Tibial artery (tissue), 4 donors: ENCODE measurements at regions not wholly inside any gene's neighbourhood (a gene's known extent, or its start where the extent isn't known, plus 50 kb on each side); places are given as distances from the start of the nearest gene placed in this dataset.

Experiments
- DNase-seq, 2 donors: peaks; one replicate each; pipeline ENCODE4 v3.0.0-alpha.2; 2019
- H3K27ac ChIP-seq, 2 donors: fragments of 200-600 bp; sonication (generic) in 1 of 2; 1 replicate in 1 of 2; 2 replicates in 1 of 2; pipeline ENCODE4 v1.5.1; 2018 to 2019; ENCODE audit warnings: mild to moderate bottlenecking in 1 of 2
- H3K27me3 ChIP-seq, 2 donors: fragments of 200-600 bp; sonication (generic) in 1 of 2; one replicate each; pipeline versions ENCODE4 v1.5.1 to v1.6.0; 2016 to 2019
- H3K36me3 ChIP-seq, 3 donors: fragments of 200-600 bp; sonication (generic) in 2 of 3; one replicate each; pipeline ENCODE4 v1.5.1; 2016 to 2019; ENCODE audit warnings: mild to moderate bottlenecking in 2 of 3
- H3K4me1 ChIP-seq, 4 donors: fragments of 200-600 bp; sonication (generic) in 2 of 4; 1 replicate in 3 of 4; 2 replicates in 1 of 4; pipeline ENCODE4 v1.5.1; 2016 to 2019
- H3K4me3 ChIP-seq, 2 donors: fragments of 200-600 bp; sonication (generic) in 1 of 2; 1 replicate in 1 of 2; 2 replicates in 1 of 2; pipeline ENCODE4 v1.5.1; 2018 to 2019; ENCODE audit warnings: mild to moderate bottlenecking in 2 of 2
- H3K9me3 ChIP-seq, 3 donors: fragments of 200-600 bp; sonication (generic) in 1 of 3; one replicate each; pipeline ENCODE4 v1.5.1; 2016 to 2019
- intact Hi-C: fragments of 100-400 bp; cut with DNase I; formaldehyde crosslinking; loops from one replicate; pipeline ENCODE4 v1.15.0; 2023; ENCODE audit warnings: low total_unique reads
- TF ChIP-seq, protein P1 (sequence below), 2 experiments: fragments of 200-600 bp in 1 of 2; fragments of 450-650 bp in 1 of 2; IDR thresholded peaks; one replicate each; pipeline ENCODE4 v1.5.1; 2017 to 2019; ENCODE audit warnings: antibody characterized with exemption in 2 of 2, mild to moderate bottlenecking in 1 of 2, moderate library complexity in 1 of 2

- TF ChIP-seq, protein P1, sequence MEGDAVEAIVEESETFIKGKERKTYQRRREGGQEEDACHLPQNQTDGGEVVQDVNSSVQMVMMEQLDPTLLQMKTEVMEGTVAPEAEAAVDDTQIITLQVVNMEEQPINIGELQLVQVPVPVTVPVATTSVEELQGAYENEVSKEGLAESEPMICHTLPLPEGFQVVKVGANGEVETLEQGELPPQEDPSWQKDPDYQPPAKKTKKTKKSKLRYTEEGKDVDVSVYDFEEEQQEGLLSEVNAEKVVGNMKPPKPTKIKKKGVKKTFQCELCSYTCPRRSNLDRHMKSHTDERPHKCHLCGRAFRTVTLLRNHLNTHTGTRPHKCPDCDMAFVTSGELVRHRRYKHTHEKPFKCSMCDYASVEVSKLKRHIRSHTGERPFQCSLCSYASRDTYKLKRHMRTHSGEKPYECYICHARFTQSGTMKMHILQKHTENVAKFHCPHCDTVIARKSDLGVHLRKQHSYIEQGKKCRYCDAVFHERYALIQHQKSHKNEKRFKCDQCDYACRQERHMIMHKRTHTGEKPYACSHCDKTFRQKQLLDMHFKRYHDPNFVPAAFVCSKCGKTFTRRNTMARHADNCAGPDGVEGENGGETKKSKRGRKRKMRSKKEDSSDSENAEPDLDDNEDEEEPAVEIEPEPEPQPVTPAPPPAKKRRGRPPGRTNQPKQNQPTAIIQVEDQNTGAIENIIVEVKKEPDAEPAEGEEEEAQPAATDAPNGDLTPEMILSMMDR (IDR thresholded peaks at IDR 0.05) = no peak
- DNase-seq = peak in 1 of 2 donors; percentile 11
Measured at GRCh38 chr6:44538131-44538806, 150.8 kb downstream of the CDC5L start.

GRCh38 chr6:44538807-44539201 lies 151.3 kb downstream of the CDC5L start:
- Histone ChIP-seq H3K4me3 (no peak overlapping the region), H3K9me3 (no peaks in the 10 kb centered on the region), H3K27ac (no peak overlapping the region), H3K36me3 (no peaks in the 10 kb centered on the region), H3K4me1 (no peaks in the 10 kb centered on the region), H3K27me3 (peaks cover 0 to 2% of the 10 kb centered on the region in 2 donors)
- intact Hi-C loops = no loop called here
- TF ChIP-seq, protein P1 (IDR thresholded peaks at IDR 0.05) = no peak
- peak in 1 of 2 donors; percentile 28 for DNase-seq

More at GRCh38 chr6:44538131-44538806, 150.8 kb downstream of the CDC5L start:
- H3K9me3 ChIP-seq = no peaks in the 10 kb centered on the region
- no peak overlapping the region for H3K4me3 ChIP-seq
- no peaks in the 10 kb centered on the region for H3K4me1 ChIP-seq
- peaks cover 0 to 2% of the 10 kb centered on the region in 2 donors for H3K27me3 ChIP-seq
- H3K36me3 ChIP-seq = no peaks in the 10 kb centered on the region
- H3K27ac ChIP-seq = no peak overlapping the region
- intact Hi-C loops = no loop called here

DNA sequence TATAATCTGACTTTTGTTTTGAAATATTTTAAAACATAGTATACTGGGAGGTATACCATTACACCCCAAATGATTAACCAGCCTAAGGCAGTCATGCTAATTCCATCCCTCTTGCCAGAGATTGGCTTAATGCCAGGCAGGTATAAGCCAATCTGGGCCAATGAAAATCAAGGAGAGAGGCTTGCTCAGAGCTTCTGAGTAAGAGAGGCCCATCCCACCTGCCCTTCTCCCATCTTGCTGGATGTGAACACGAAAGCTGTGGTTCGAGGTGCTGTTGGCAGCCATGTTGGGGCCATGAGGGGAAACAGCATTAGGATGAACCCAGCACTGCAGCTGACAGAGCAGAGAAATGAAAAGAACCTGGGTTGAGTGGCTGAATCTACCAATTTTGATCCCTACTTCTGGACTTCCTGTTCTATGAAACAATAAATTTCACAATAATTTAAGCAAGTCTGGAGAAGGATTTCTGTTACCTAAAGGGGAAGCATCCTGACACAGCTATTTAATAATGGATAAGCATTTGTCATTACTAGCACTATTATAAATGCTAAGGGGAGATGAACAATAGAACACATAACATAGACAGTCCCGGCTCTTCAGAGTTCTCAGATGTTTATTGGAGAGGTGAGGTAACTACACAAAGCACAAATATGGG lies 152.3 kb downstream of the CDC5L start:
- no peak overlapping the region for H3K27ac ChIP-seq
- intact Hi-C loops = no loop called here
- no peaks in the 10 kb centered on the region for H3K36me3 ChIP-seq
- peaks cover 0 to 2% of the 10 kb centered on the region in 2 donors for H3K27me3 ChIP-seq
- H3K4me3 ChIP-seq = no peak overlapping the region
- H3K9me3 ChIP-seq = no peaks in the 10 kb centered on the region
- H3K4me1 ChIP-seq = no peaks in the 10 kb centered on the region
- DNase-seq = peak in 1 of 2 donors; percentile 42
- TF ChIP-seq, protein P1 (IDR thresholded peaks at IDR 0.05) = no peak

GRCh38 chr6:44540881-44541280 lies 153.4 kb downstream of the CDC5L start:
- no peaks in the 10 kb centered on the region for H3K27me3 ChIP-seq
- H3K9me3 ChIP-seq = no peaks in the 10 kb centered on the region
- no peak overlapping the region for H3K4me3 ChIP-seq
- peak in 1 of 2 donors; percentile 25 for DNase-seq
- no peak overlapping the region for H3K27ac ChIP-seq
- H3K36me3 ChIP-seq = no peaks in the 10 kb centered on the region
- TF ChIP-seq, protein P1 (IDR thresholded peaks at IDR 0.05) = no peak
- intact Hi-C loops = no loop called here
- no peaks in the 10 kb centered on the region for H3K4me1 ChIP-seq

- H3K4me3 ChIP-seq = no peak overlapping the region
- intact Hi-C loops = no loop called here
- no peaks in the 10 kb centered on the region for H3K27me3 ChIP-seq
- TF ChIP-seq, protein P1 (IDR thresholded peaks at IDR 0.05) = no peak
- H3K9me3 ChIP-seq = no peaks in the 10 kb centered on the region
- DNase-seq = peak in 1 of 2 donors; percentile 58
- H3K36me3 ChIP-seq = no peaks in the 10 kb centered on the region
- no peaks in the 10 kb centered on the region for H3K4me1 ChIP-seq
- no peak overlapping the region for H3K27ac ChIP-seq
Measured at GRCh38 chr6:44542401-44543116, 155.1 kb downstream of the CDC5L start.
